ENCODE measurements at regions not wholly inside any gene's neighbourhood (a gene's known extent, or its start where the extent isn't known, plus 50 kb on each side); places are given as distances from the start of the nearest gene placed in this dataset.

DNA sequence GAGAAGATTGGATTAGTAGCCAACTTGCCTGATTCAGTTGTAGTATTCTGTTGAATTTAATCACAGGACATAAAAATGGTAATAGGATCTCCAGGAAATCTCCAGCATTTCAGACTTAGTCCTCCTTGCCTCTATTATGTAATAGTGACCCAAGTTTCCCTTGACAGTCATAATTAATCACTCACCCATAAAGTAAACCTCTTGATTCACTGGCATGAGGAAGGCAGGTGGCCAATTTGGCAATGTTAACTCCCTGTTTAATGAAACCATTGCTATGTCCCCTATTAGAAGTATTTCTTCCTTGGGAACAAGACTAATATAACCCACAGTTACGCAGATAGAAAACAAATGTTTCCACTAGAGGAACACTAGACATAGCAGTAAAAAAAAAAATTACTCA, 604.8 kb upstream of the CXADR start:
- TF ChIP-seq, protein P1, sequence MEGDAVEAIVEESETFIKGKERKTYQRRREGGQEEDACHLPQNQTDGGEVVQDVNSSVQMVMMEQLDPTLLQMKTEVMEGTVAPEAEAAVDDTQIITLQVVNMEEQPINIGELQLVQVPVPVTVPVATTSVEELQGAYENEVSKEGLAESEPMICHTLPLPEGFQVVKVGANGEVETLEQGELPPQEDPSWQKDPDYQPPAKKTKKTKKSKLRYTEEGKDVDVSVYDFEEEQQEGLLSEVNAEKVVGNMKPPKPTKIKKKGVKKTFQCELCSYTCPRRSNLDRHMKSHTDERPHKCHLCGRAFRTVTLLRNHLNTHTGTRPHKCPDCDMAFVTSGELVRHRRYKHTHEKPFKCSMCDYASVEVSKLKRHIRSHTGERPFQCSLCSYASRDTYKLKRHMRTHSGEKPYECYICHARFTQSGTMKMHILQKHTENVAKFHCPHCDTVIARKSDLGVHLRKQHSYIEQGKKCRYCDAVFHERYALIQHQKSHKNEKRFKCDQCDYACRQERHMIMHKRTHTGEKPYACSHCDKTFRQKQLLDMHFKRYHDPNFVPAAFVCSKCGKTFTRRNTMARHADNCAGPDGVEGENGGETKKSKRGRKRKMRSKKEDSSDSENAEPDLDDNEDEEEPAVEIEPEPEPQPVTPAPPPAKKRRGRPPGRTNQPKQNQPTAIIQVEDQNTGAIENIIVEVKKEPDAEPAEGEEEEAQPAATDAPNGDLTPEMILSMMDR (IDR thresholded peaks at IDR 0.05): no peak
- TF ChIP-seq POLR2A (IDR thresholded peaks at IDR 0.05): no peak

Data from heart left ventricle (tissue), 13 donors.